ENCODE measurements at regions not wholly inside any gene's neighbourhood (a gene's known extent, or its start where the extent isn't known, plus 50 kb on each side); places are given as distances from the start of the nearest gene placed in this dataset.

DNA sequence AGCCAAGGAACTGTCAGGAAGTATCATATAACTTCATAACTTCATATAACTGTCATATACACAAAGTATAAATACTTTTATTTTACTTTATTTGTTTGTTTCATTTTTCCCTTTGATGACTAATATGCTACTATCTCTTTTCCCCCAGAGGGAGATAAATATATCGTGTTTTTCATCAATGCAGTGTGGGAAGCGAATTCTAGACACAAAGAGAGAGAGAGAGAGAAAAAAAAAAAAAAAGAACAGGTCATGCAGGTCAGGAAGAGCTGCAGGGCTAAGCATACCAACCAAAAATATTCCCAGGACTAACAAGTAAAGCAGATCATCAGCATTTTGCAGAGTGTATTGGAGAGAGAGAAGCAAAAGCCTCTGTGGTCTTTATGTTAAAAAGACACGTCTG, 1849.2 kb downstream of the STIM2 start:
- no peaks in the 10 kb centered on the region for H4K20me1 ChIP-seq (ENCODE audit: insufficient read depth)
- WGBS, 2 experiments (ENCODE audit: low coverage in 1 of 2, low lambda C conversion rate in 2 of 2, missing lambda C conversion rate in 2 of 2) = 2 to 9% methylated on average over 3 of the region's 3 CpGs
- no peak for DNase-seq
- H3K4me2 ChIP-seq (ENCODE audit: unreplicated experiment) = no peak overlapping the region
- H3K4me1 ChIP-seq (ENCODE audit: insufficient read depth) = no peaks in the 10 kb centered on the region
- TF ChIP-seq EZH2 (IDR thresholded peaks at IDR 0.05; ENCODE audit: insufficient read depth, poor library complexity, severe bottlenecking) = no peak
- TF ChIP-seq EZH2phosphoT487 (IDR thresholded peaks at IDR 0.05; ENCODE audit: insufficient read depth, low read depth) = no peak
- H3K9me3 ChIP-seq (ENCODE audit: low read depth) = no peaks in the 10 kb centered on the region
- no peak overlapping the region for H3K4me3 ChIP-seq
- in situ Hi-C loops (cut with MboI) = no loop called here
- no peak overlapping the region for H2AFZ ChIP-seq
- no peaks in the 10 kb centered on the region for H3K79me2 ChIP-seq (ENCODE audit: insufficient read depth)
- H3K9ac ChIP-seq = no peak overlapping the region
- no peaks in the 10 kb centered on the region for H3K36me3 ChIP-seq (ENCODE audit: low read depth)
- H3F3A ChIP-seq (ENCODE audit: insufficient read depth) = no peaks in the 10 kb centered on the region
- no peaks in the 10 kb centered on the region for H3K9me2 ChIP-seq (ENCODE audit: insufficient read depth)
- no peak overlapping the region for H3K27ac ChIP-seq
- no peaks in the 10 kb centered on the region for H3K27me3 ChIP-seq (replicated peaks; ENCODE audit: insufficient read depth)

DNA sequence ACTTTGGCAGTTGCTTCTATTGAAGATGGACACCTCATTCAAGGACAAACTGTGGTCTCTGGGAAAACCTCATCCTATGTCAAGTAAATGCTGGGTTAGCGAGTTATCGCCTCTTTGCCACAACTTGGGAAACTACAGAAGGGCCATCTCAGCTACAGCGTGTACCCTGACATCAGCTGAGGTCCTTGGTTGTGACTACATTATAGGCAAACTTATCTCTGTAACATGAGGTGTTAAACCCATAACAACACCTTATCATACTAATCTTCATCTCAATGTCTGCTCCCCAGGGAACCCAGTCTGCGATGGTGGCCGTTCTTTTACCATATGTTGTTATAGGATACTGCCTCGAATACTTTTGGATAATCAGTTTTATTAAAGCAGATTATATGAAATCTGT, 1862.7 kb downstream of the STIM2 start:
- TF ChIP-seq EZH2phosphoT487 (IDR thresholded peaks at IDR 0.05; ENCODE audit: insufficient read depth, low read depth) = no peak
- TF ChIP-seq EZH2 (IDR thresholded peaks at IDR 0.05; ENCODE audit: insufficient read depth, poor library complexity, severe bottlenecking) = no peak
- Histone ChIP-seq H3F3A (ENCODE audit: insufficient read depth) (no peaks in the 10 kb centered on the region), H3K36me3 (ENCODE audit: low read depth) (no peaks in the 10 kb centered on the region), H3K79me2 (ENCODE audit: insufficient read depth) (no peaks in the 10 kb centered on the region), H3K4me3 (no peak overlapping the region), H4K20me1 (ENCODE audit: insufficient read depth) (no peaks in the 10 kb centered on the region), H3K4me1 (ENCODE audit: insufficient read depth) (no peaks in the 10 kb centered on the region), H2AFZ (no peak overlapping the region), H3K27me3 (replicated peaks; ENCODE audit: insufficient read depth) (no peaks in the 10 kb centered on the region), H3K9me3 (ENCODE audit: low read depth) (no peaks in the 10 kb centered on the region), H3K9ac (no peak overlapping the region), H3K9me2 (ENCODE audit: insufficient read depth) (no peaks in the 10 kb centered on the region), H3K27ac (no peak overlapping the region), H3K4me2 (ENCODE audit: unreplicated experiment) (no peak overlapping the region)
- no peak for DNase-seq
- in situ Hi-C loops (cut with MboI) = no loop called here
- WGBS, 2 experiments (ENCODE audit: low coverage in 1 of 2, low lambda C conversion rate in 2 of 2, missing lambda C conversion rate in 2 of 2) = 33 to 41% methylated on average over 6 of the region's 6 CpGs

DNA sequence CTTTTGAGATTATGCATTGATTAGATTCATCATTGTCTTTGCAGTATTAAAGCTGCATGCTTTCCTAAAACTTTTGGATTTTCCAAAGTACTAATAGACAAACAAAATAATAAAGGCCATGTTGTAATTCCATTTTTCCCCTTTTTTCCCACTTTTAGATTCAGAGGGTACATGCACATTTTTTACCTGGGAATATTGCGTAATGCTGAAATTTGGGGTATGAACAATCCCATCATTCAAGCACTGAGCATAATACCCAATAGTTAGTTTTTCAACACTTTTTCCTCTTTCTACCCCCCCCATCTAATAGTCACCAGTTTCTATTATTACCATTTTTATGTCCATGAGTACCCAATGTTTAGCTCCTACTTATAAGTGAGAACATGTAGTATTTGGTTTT, 1863.6 kb downstream of the STIM2 start:
- 33 to 38% methylated on average over 1 of the region's 1 CpG for WGBS, 2 experiments (ENCODE audit: low coverage in 1 of 2, low lambda C conversion rate in 2 of 2, missing lambda C conversion rate in 2 of 2)
- Histone ChIP-seq H3K9me3 (ENCODE audit: low read depth) (no peaks in the 10 kb centered on the region), H3K4me2 (ENCODE audit: unreplicated experiment) (no peak overlapping the region), H3K27me3 (replicated peaks; ENCODE audit: insufficient read depth) (no peaks in the 10 kb centered on the region), H3K9me2 (ENCODE audit: insufficient read depth) (no peaks in the 10 kb centered on the region), H2AFZ (no peak overlapping the region), H4K20me1 (ENCODE audit: insufficient read depth) (no peaks in the 10 kb centered on the region), H3K79me2 (ENCODE audit: insufficient read depth) (no peaks in the 10 kb centered on the region), H3K27ac (no peak overlapping the region), H3F3A (ENCODE audit: insufficient read depth) (no peaks in the 10 kb centered on the region), H3K4me1 (ENCODE audit: insufficient read depth) (no peaks in the 10 kb centered on the region), H3K9ac (no peak overlapping the region), H3K4me3 (no peak overlapping the region), H3K36me3 (ENCODE audit: low read depth) (no peaks in the 10 kb centered on the region)
- in situ Hi-C loops (cut with MboI) = no loop called here
- no peak for DNase-seq
- no peak for TF ChIP-seq EZH2phosphoT487 (IDR thresholded peaks at IDR 0.05; ENCODE audit: insufficient read depth, low read depth)
- TF ChIP-seq EZH2 (IDR thresholded peaks at IDR 0.05; ENCODE audit: insufficient read depth, poor library complexity, severe bottlenecking) = no peak

DNA sequence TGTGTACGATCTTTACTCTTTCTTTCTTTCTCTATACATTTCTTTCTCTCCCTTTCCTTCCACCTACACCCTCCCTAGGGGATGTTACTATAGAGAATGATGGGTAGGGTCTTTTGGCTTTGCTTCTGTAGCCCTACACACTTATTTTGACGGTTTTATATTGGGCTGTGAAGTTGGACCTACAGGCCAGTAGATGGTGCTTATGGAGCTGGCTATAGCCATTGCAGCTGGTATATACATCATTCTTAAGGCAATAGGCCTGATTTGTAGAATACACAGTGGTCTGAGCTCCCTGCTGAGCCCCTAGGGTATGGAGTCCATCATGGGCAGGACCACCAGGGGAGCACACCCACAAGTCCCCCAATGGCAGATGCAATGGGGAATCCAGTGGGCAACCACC, 1869.7 kb downstream of the STIM2 start:
- H3K36me3 ChIP-seq (ENCODE audit: low read depth) = no peaks in the 10 kb centered on the region
- WGBS, 2 experiments (ENCODE audit: low coverage in 1 of 2, low lambda C conversion rate in 2 of 2, missing lambda C conversion rate in 2 of 2) = 4 to 5% methylated on average over 2 of the region's 2 CpGs
- DNase-seq = no peak
- no peak overlapping the region for H3K4me2 ChIP-seq (ENCODE audit: unreplicated experiment)
- no peaks in the 10 kb centered on the region for H3K79me2 ChIP-seq (ENCODE audit: insufficient read depth)
- H4K20me1 ChIP-seq (ENCODE audit: insufficient read depth) = no peaks in the 10 kb centered on the region
- H3K4me3 ChIP-seq = no peak overlapping the region
- no peaks in the 10 kb centered on the region for H3K9me3 ChIP-seq (ENCODE audit: low read depth)
- in situ Hi-C loops (cut with MboI) = no loop called here
- TF ChIP-seq EZH2phosphoT487 (IDR thresholded peaks at IDR 0.05; ENCODE audit: insufficient read depth, low read depth) = no peak
- no peak for TF ChIP-seq EZH2 (IDR thresholded peaks at IDR 0.05; ENCODE audit: insufficient read depth, poor library complexity, severe bottlenecking)
- H3K4me1 ChIP-seq (ENCODE audit: insufficient read depth) = no peaks in the 10 kb centered on the region
- no peaks in the 10 kb centered on the region for H3K9me2 ChIP-seq (ENCODE audit: insufficient read depth)
- no peak overlapping the region for H2AFZ ChIP-seq
- no peak overlapping the region for H3K9ac ChIP-seq
- H3F3A ChIP-seq (ENCODE audit: insufficient read depth) = no peaks in the 10 kb centered on the region
- H3K27me3 ChIP-seq (replicated peaks; ENCODE audit: insufficient read depth) = no peaks in the 10 kb centered on the region
- H3K27ac ChIP-seq = no peak overlapping the region

DNA sequence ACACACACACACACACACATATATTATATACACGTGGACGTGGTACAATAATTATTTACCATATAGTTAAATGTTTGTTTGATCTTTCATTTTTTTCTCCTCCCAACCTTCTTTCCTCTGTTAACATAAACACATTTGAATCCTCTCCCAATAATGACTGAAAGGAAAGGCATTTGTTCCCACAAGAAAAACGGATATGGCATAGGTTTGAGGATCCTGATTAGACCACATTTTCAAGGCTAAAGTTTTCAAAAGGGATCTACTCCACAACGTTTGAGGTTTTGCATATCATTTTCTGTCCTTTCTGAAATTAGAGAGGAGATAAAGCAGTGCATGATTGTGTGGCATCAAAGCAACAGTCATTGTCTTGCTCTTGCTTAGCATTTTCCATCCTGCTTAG, 1883.4 kb downstream of the STIM2 start:
- Histone ChIP-seq H3K4me3 (no peak overlapping the region), H3K4me1 (ENCODE audit: insufficient read depth) (no peaks in the 10 kb centered on the region), H3K36me3 (ENCODE audit: low read depth) (no peaks in the 10 kb centered on the region), H2AFZ (no peak overlapping the region), H3K9me3 (ENCODE audit: low read depth) (no peaks in the 10 kb centered on the region), H3K9ac (no peak overlapping the region), H3K27ac (no peak overlapping the region), H3K79me2 (ENCODE audit: insufficient read depth) (no peaks in the 10 kb centered on the region), H3K27me3 (replicated peaks; ENCODE audit: insufficient read depth) (no peaks in the 10 kb centered on the region), H3K4me2 (ENCODE audit: unreplicated experiment) (no peak overlapping the region), H4K20me1 (ENCODE audit: insufficient read depth) (no peaks in the 10 kb centered on the region), H3K9me2 (ENCODE audit: insufficient read depth) (no peaks in the 10 kb centered on the region), H3F3A (ENCODE audit: insufficient read depth) (no peaks in the 10 kb centered on the region)
- in situ Hi-C loops (cut with MboI) = no loop called here
- TF ChIP-seq EZH2phosphoT487 (IDR thresholded peaks at IDR 0.05; ENCODE audit: insufficient read depth, low read depth) (no peak), EZH2 (IDR thresholded peaks at IDR 0.05; ENCODE audit: insufficient read depth, poor library complexity, severe bottlenecking) (no peak)
- peak; percentile 5 for DNase-seq
- 13 to 25% methylated on average over 4 of the region's 4 CpGs for WGBS, 2 experiments (ENCODE audit: low coverage in 1 of 2, low lambda C conversion rate in 2 of 2, missing lambda C conversion rate in 2 of 2)
